Ovary (tissue), 7 donors: ENCODE measurements at regions not wholly inside any gene's neighbourhood (a gene's known extent, or its start where the extent isn't known, plus 50 kb on each side); places are given as distances from the start of the nearest gene placed in this dataset.

ENCODE experiments used
- DNase-seq, 5 donors: peaks; one replicate each; pipeline ENCODE4 v3.0.0-alpha.2; 2019 to 2020
- H3K27ac ChIP-seq, 2 donors: fragments of 200-600 bp; one replicate each; pipeline versions ENCODE4 v1.5.1 to v1.8.0; 2019 to 2022
- H3K27me3 ChIP-seq: fragments of 200-600 bp; one replicate; pipeline ENCODE4 v1.8.0; 2022
- H3K36me3 ChIP-seq: fragments of 200-600 bp; sonication (generic); one replicate; pipeline ENCODE4 v1.5.1; 2019
- H3K4me1 ChIP-seq: one replicate; pipeline ENCODE4 v1.8.1; 2013; ENCODE audit warnings: mild to moderate bottlenecking, moderate library complexity; ENCODE audit not compliant: insufficient read depth
- H3K4me3 ChIP-seq: fragments of 200-600 bp; sonication (generic); one replicate; pipeline ENCODE4 v1.5.1; 2017
- H3K9me3 ChIP-seq, 2 donors: fragments of 200-600 bp in 1 of 2; sonication (generic) in 1 of 2; one replicate each; pipeline versions ENCODE4 v1.5.1 to v1.8.1; 2013 to 2019; ENCODE audit warnings: mild to moderate bottlenecking in 1 of 2, moderate library complexity in 1 of 2
- CTCF ChIP-seq, 3 donors: fragments of 450-650 bp in 2 of 3; fragments of 200-600 bp in 1 of 3; IDR thresholded peaks; one replicate each; pipeline versions ENCODE4 v1.5.1 to v1.8.0; 2016 to 2022; ENCODE audit warnings: antibody characterized with exemption in 3 of 3, mild to moderate bottlenecking in 1 of 3
- EP300 ChIP-seq: sonication (generic); formaldehyde crosslinking; IDR thresholded peaks from one replicate; pipeline ENCODE4 v1.6.1; 2017; ENCODE audit warnings: antibody characterized with exemption
- POLR2A ChIP-seq: fragments of 450-650 bp; IDR thresholded peaks from one replicate; pipeline ENCODE4 v1.6.1; 2017; ENCODE audit warnings: antibody characterized with exemption, mild to moderate bottlenecking, moderate library complexity
- WGBS, 3 donors: extraction: QIAGEN DNeasy Blood & Tissue Kit in 1 of 3; methylation state at CpG; one replicate each; pipeline versions ENCODE4 v1.1.5 to v1.1.7; 2013 to 2017; 5-methylcytosine and 5-hydroxymethylcytosine counted together
- intact Hi-C, 4 donors: fragments of 100-400 bp; cut with DNase I; formaldehyde crosslinking; loops; one replicate each; pipeline versions ENCODE4 v1.11.0 to v1.15.1; 2022 to 2023
- donor health status: DM: no; HTN: no; CAD: no; lungs with moderate emphysema.
- donor health status: DM: no; HTN: no; CAD: no.
- donor health status: Bipolar disorder and iron deficiency.
- donor health status: DM: no; HTN: no; CAD: no.
- donor health status: DM: yes; HTN: yes; CAD: no.

- DNase-seq, result no peak
- intact Hi-C loops, result no loop called here
- Histone ChIP-seq H3K36me3 (no peaks in the 10 kb centered on the region), H3K27me3 (no peaks in the 10 kb centered on the region), H3K4me1 (no peaks in the 10 kb centered on the region), H3K4me3 (no peak overlapping the region), H3K9me3 (no peaks in the 10 kb centered on the region), H3K27ac (no peak overlapping the region)
- no peak for TF ChIP-seq POLR2A
- WGBS, 3 donors, result 66 to 76% (median 66%) methylated on average over 3 of the region's 3 CpGs
Measured at GRCh38 chr5:15124461-15124860, 252.9 kb upstream of the ANKH start.

GRCh38 chr5:15117688-15118087 is 246.1 kb upstream of the ANKH start:
- no peak for TF ChIP-seq EP300
- no peak for TF ChIP-seq CTCF (IDR thresholded peaks at IDR 0.05)
- TF ChIP-seq POLR2A, result no peak
- H3K9me3 ChIP-seq, result no peaks in the 10 kb centered on the region
- no peak for DNase-seq
- no peaks in the 10 kb centered on the region for H3K36me3 ChIP-seq
- no peak overlapping the region for H3K4me3 ChIP-seq
- H3K27me3 ChIP-seq, result no peaks in the 10 kb centered on the region
- intact Hi-C loops, result no loop called here
- no peaks in the 10 kb centered on the region for H3K4me1 ChIP-seq
- no peak overlapping the region for H3K27ac ChIP-seq
- 12 to 29% (median 29%) methylated on average over 5 of the region's 5 CpGs for WGBS, 3 donors

- Histone ChIP-seq H3K4me1 (no peaks in the 10 kb centered on the region), H3K36me3 (no peaks in the 10 kb centered on the region), H3K27me3 (no peaks in the 10 kb centered on the region), H3K9me3 (no peaks in the 10 kb centered on the region), H3K4me3 (no peak overlapping the region), H3K27ac (no peak overlapping the region)
- WGBS, 3 donors, result 29 to 35% (median 35%) methylated on average over 5 of the region's 5 CpGs
- no peak for TF ChIP-seq EP300
- TF ChIP-seq CTCF (IDR thresholded peaks at IDR 0.05), result no peak
- TF ChIP-seq POLR2A, result no peak
- intact Hi-C loops, result no loop called here
- no peak for DNase-seq
Measured at GRCh38 chr5:15116996-15117395, 245.4 kb upstream of the ANKH start.

- TF ChIP-seq EP300 (no peak), POLR2A (no peak), CTCF (IDR thresholded peaks at IDR 0.05) (no peak)
Measured at GRCh38 chr5:15106530-15107283, 235.1 kb upstream of the ANKH start.

GRCh38 chr5:15105799-15106393 is 234.3 kb upstream of the ANKH start:
- Histone ChIP-seq H3K36me3 (no peaks in the 10 kb centered on the region), H3K4me3 (no peak overlapping the region), H3K9me3 (no peaks in the 10 kb centered on the region), H3K4me1 (no peaks in the 10 kb centered on the region), H3K27me3 (no peaks in the 10 kb centered on the region), H3K27ac (no peak overlapping the region)
- intact Hi-C loops, result no loop called here
- WGBS, 3 donors, result 57 to 73% (median 59%) methylated on average over 2 of the region's 2 CpGs
- TF ChIP-seq CTCF (IDR thresholded peaks at IDR 0.05) (peak; percentile 13 to 28 (median 22)), EP300 (no peak), POLR2A (no peak)
- peak in 3 of 5 donors; percentile 17 to 33 (median 27) for DNase-seq

More at GRCh38 chr5:15106530-15107283, 235.1 kb upstream of the ANKH start:
- 93 to 99% (median 93%) methylated on average over 2 of the region's 2 CpGs for WGBS, 3 donors
- H3K9me3 ChIP-seq, result no peaks in the 10 kb centered on the region
- no peak overlapping the region for H3K27ac ChIP-seq
- H3K27me3 ChIP-seq, result no peaks in the 10 kb centered on the region
- intact Hi-C loops, result no loop called here
- no peaks in the 10 kb centered on the region for H3K36me3 ChIP-seq
- no peak for DNase-seq
- H3K4me1 ChIP-seq, result no peaks in the 10 kb centered on the region
- no peak overlapping the region for H3K4me3 ChIP-seq
